Smooth muscle cell (in vitro differentiated cells): ENCODE measurements at regions not wholly inside any gene's neighbourhood (a gene's known extent, or its start where the extent isn't known, plus 50 kb on each side); places are given as distances from the start of the nearest gene placed in this dataset.

Experiments used
- DNase-seq: peaks from one replicate; lab custom pipeline; 2025; ENCODE audit not compliant: unreplicated experiment; lab: John Stamatoyannopoulos, UW
- H2AFZ ChIP-seq: fragments of 200-600 bp; sonication (generic); 2 replicates; pipeline ENCODE4 v1.6.0; 2016; ENCODE audit warnings: antibody characterized with exemption, low read depth, mild to moderate bottlenecking
- H3F3A ChIP-seq: fragments of 200-600 bp; sonication (generic); 2 replicates; pipeline ENCODE4 v1.6.0; 2017; ENCODE audit warnings: antibody characterized with exemption, low read depth
- H3K27ac ChIP-seq: fragments of 200-600 bp; sonication (generic); 2 replicates; pipeline ENCODE4 v1.5.1; 2016; ENCODE audit warnings: low read depth, mild to moderate bottlenecking
- H3K27me3 ChIP-seq: fragments of 200-600 bp; sonication (generic); 2 replicates; pipeline ENCODE4 v1.6.1; 2016; ENCODE audit warnings: low read depth, mild to moderate bottlenecking
- H3K36me3 ChIP-seq: fragments of 200-600 bp; sonication (generic); 2 replicates; pipeline ENCODE4 v1.5.1; 2016; ENCODE audit warnings: low read depth
- H3K4me1 ChIP-seq: fragments of 200-600 bp; sonication (generic); 2 replicates; pipeline ENCODE4 v1.5.1; 2016; ENCODE audit warnings: low read depth
- H3K4me2 ChIP-seq: fragments of 200-600 bp; sonication (generic); 2 replicates; pipeline ENCODE4 v1.6.0; 2016; ENCODE audit warnings: mild to moderate bottlenecking
- H3K4me3 ChIP-seq: fragments of 200-600 bp; sonication (generic); 2 replicates; pipeline ENCODE4 v1.5.1; 2016; ENCODE audit warnings: mild to moderate bottlenecking
- H3K79me2 ChIP-seq: fragments of 200-600 bp; sonication (generic); 2 replicates; pipeline ENCODE4 v1.6.0; 2016; ENCODE audit warnings: low read depth, mild to moderate bottlenecking
- H3K9ac ChIP-seq: fragments of 200-600 bp; sonication (generic); 2 replicates; pipeline ENCODE4 v1.6.0; 2016; ENCODE audit warnings: low read depth
- H3K9me3 ChIP-seq: fragments of 200-600 bp; sonication (generic); replicated peaks from 2 replicates; pipeline ENCODE4 v1.5.1; 2016; ENCODE audit warnings: low read depth
- H4K20me1 ChIP-seq: fragments of 200-600 bp; sonication (generic); 2 replicates; pipeline ENCODE4 v1.6.0; 2016; ENCODE audit warnings: low read depth
- CTCF ChIP-seq: fragments of 200-600 bp; sonication (generic); IDR thresholded peaks from 2 replicates; pipeline ENCODE4 v1.5.1; 2017; ENCODE audit warnings: borderline replicate concordance, mild to moderate bottlenecking, antibody characterized with exemption; ENCODE audit not compliant: insufficient read depth, poor library complexity, severe bottlenecking
- WGBS: methylation state at CpG from one replicate; pipeline ENCODE4 v1.1.7; 2016; ENCODE audit warnings: low lambda C conversion rate; 5-methylcytosine and 5-hydroxymethylcytosine counted together

GRCh38 chr6:54056105-54056504, 55.1 kb upstream of the MLIP start:
- Histone ChIP-seq H3K36me3 (no peaks in the 10 kb centered on the region), H3F3A (peaks cover 7% of the 10 kb centered on the region), H3K79me2 (no peaks in the 10 kb centered on the region), H3K27me3 (no peaks in the 10 kb centered on the region), H4K20me1 (no peaks in the 10 kb centered on the region), H3K4me3 (no peak overlapping the region), H3K9ac (no peak overlapping the region), H3K27ac (no peak overlapping the region), H3K9me3 (no peaks in the 10 kb centered on the region), H2AFZ (no peak overlapping the region), H3K4me1 (no peaks in the 10 kb centered on the region), H3K4me2 (no peak overlapping the region)
- TF ChIP-seq CTCF = no peak
- DNase-seq = no peak
- 91% methylated on average over 3 of the region's 3 CpGs for WGBS

- Histone ChIP-seq H3K27ac (no peak overlapping the region), H3K4me1 (no peaks in the 10 kb centered on the region), H3K4me3 (no peak overlapping the region), H3K9ac (no peak overlapping the region), H2AFZ (no peak overlapping the region), H4K20me1 (no peaks in the 10 kb centered on the region), H3K9me3 (no peaks in the 10 kb centered on the region), H3F3A (peaks cover 7% of the 10 kb centered on the region), H3K79me2 (no peaks in the 10 kb centered on the region), H3K36me3 (no peaks in the 10 kb centered on the region), H3K4me2 (no peak overlapping the region), H3K27me3 (no peaks in the 10 kb centered on the region)
- TF ChIP-seq CTCF = no peak
- WGBS = 80% methylated on average over 1 of the region's 1 CpG
- DNase-seq = no peak
These were observed 54.2 kb upstream of the MLIP start for GRCh38 chr6:54057058-54057457.

- H3K36me3 ChIP-seq = no peaks in the 10 kb centered on the region
- no peaks in the 10 kb centered on the region for H3K4me1 ChIP-seq
- no peaks in the 10 kb centered on the region for H3K27me3 ChIP-seq
- no peak for DNase-seq
- TF ChIP-seq CTCF = no peak
- no peak overlapping the region for H3K27ac ChIP-seq
- no peaks in the 10 kb centered on the region for H3K79me2 ChIP-seq
- no peaks in the 10 kb centered on the region for H3K9me3 ChIP-seq
- no peak overlapping the region for H2AFZ ChIP-seq
- H3K4me2 ChIP-seq = no peak overlapping the region
- H4K20me1 ChIP-seq = no peaks in the 10 kb centered on the region
- H3K9ac ChIP-seq = no peak overlapping the region
- H3K4me3 ChIP-seq = no peak overlapping the region
- H3F3A ChIP-seq = peaks cover 2% of the 10 kb centered on the region
These were observed 53.0 kb upstream of the MLIP start for GRCh38 chr6:54058236-54058635.

- no peaks in the 10 kb centered on the region for H3F3A ChIP-seq
- H4K20me1 ChIP-seq = no peaks in the 10 kb centered on the region
- DNase-seq = no peak
- no peak overlapping the region for H3K27ac ChIP-seq
- H3K27me3 ChIP-seq = no peaks in the 10 kb centered on the region
- 87% methylated on average over 2 of the region's 2 CpGs for WGBS
- no peak overlapping the region for H3K4me2 ChIP-seq
- no peak overlapping the region for H3K9ac ChIP-seq
- TF ChIP-seq CTCF = no peak
- no peak overlapping the region for H2AFZ ChIP-seq
- no peaks in the 10 kb centered on the region for H3K36me3 ChIP-seq
- no peaks in the 10 kb centered on the region for H3K4me1 ChIP-seq
- no peak overlapping the region for H3K4me3 ChIP-seq
- no peaks in the 10 kb centered on the region for H3K79me2 ChIP-seq
- H3K9me3 ChIP-seq = no peaks in the 10 kb centered on the region
These were observed 51.6 kb upstream of the MLIP start for GRCh38 chr6:54059683-54060082.
